HCT116 (cell line): ENCODE measurements at regions not wholly inside any gene's neighbourhood (a gene's known extent, or its start where the extent isn't known, plus 50 kb on each side); places are given as distances from the start of the nearest gene placed in this dataset.

Experiments
- ATAC-seq: fragments of 200-7000 bp; cut with Tn5 transposase; 2 replicates; pipeline ENCODE4 v1.9.1; 2020; ENCODE audit warnings: mild to moderate bottlenecking, moderate library complexity
- BruUV-seq: library from RNA; stranded (reverse); fragments of 400-500 nt; replicated peaks from 2 replicates; lab custom pipeline; 2021; lab: Mats Ljungman, UMichigan
- CTCF ChIA-PET: fragments of 300-600 bp; sonication (Branson Sonifier 250); formaldehyde crosslinking; loops from one replicate; lab custom pipeline; 2021; ENCODE audit warnings: antibody characterized with exemption; lab: Charles Lee
- POLR2A ChIA-PET: fragments of 300-600, 350-600 bp; sonication (Branson Sonifier 250); formaldehyde crosslinking; loops from one replicate; lab custom pipeline; 2021; ENCODE audit warnings: antibody characterized with exemption; lab: Charles Lee
- RAD21 ChIA-PET, 2 experiments: fragments of 300-600 bp; sonication (Branson Sonifier 250); formaldehyde crosslinking; loops; one replicate each; lab custom pipeline; 2023; ENCODE audit warnings: low total read pairs in 2 of 2; ENCODE audit not compliant: uncharacterized antibody in 2 of 2, unreplicated experiment in 2 of 2, low non-redundant PET in 1 of 2; lab: Charles Lee
- DNase-seq: peaks from one replicate; pipeline ENCODE4 v3.0.0-alpha.2; 2010; ENCODE audit warnings: low read depth, low spot score
- H2AFZ ChIP-seq: fragments of 200-600 bp; shearing (Covaris generic), sonication (generic); 2 replicates; pipeline ENCODE4 v1.6.1; 2017; ENCODE audit warnings: low read depth, mixed run types, mixed read lengths, antibody characterized with exemption, low read length; ENCODE audit not compliant: poor library complexity, severe bottlenecking
- H3K27ac ChIP-seq: 2 replicates; pipeline ENCODE4 v1.5.1; 2012; ENCODE audit warnings: low read depth, low read length
- H3K27me3 ChIP-seq: fragments of 200-600 bp; sonication (generic); 2 replicates; pipeline ENCODE4 v1.6.1; 2016; ENCODE audit warnings: mixed run types, low read length, mixed read lengths; ENCODE audit not compliant: insufficient read depth
- H3K36me3 ChIP-seq, 2 experiments: fragments of 200-500 bp in 1 of 2; fragments of 200-600 bp in 1 of 2; sonication (Bioruptor generic) in 1 of 2; sonication (generic) in 1 of 2; 2 replicates each; pipeline versions ENCODE4 v1.5.1 to v1.6.1; 2014 to 2016; ENCODE audit warnings: low read length in 2 of 2, inconsistent platforms in 1 of 2, mixed read lengths in 1 of 2, mixed run types in 1 of 2; ENCODE audit not compliant: insufficient read depth in 2 of 2, control insufficient read depth in 1 of 2
- H3K4me1 ChIP-seq, 2 experiments: fragments of 200-600 bp in 1 of 2; sonication (generic) in 1 of 2; 2 replicates each; pipeline versions ENCODE4 v1.5.1 to v1.6.1; 2012 to 2017; ENCODE audit warnings: low read length in 2 of 2, inconsistent platforms in 1 of 2, mild to moderate bottlenecking in 1 of 2, mixed read lengths in 1 of 2, mixed run types in 1 of 2, moderate library complexity in 1 of 2; ENCODE audit not compliant: insufficient read depth in 2 of 2, control insufficient read depth in 1 of 2
- H3K4me2 ChIP-seq: fragments of 200-600 bp; sonication (generic); 2 replicates; pipeline ENCODE4 v1.6.1; 2017; ENCODE audit warnings: mixed run types, low read length, mixed read lengths
- H3K4me3 ChIP-seq, 2 experiments: fragments of 200-600 bp in 1 of 2; sonication (generic) in 1 of 2; replicated peaks in 1 of 2; 2 replicates each; pipeline ENCODE4 v1.5.1; 2011 to 2016; ENCODE audit warnings: low read length in 2 of 2, control low read depth in 1 of 2, low read depth in 1 of 2, mild to moderate bottlenecking in 1 of 2, mixed read lengths in 1 of 2, mixed run types in 1 of 2
- H3K79me2 ChIP-seq: fragments of 200-600 bp; sonication (generic); 2 replicates; pipeline ENCODE4 v1.6.1; 2017; ENCODE audit warnings: mild to moderate bottlenecking, mixed run types, low read length, moderate library complexity, mixed read lengths; ENCODE audit not compliant: insufficient read depth
- H3K9ac ChIP-seq: fragments of 200-600 bp; sonication (generic); 2 replicates; pipeline ENCODE4 v1.6.1; 2016; ENCODE audit warnings: low read length, mixed read lengths
- H3K9me2 ChIP-seq: fragments of 200-600 bp; sonication (generic), shearing (Covaris generic); 2 replicates; pipeline ENCODE4 v1.6.1; 2017; ENCODE audit warnings: mixed run types, mild to moderate bottlenecking, moderate library complexity; ENCODE audit not compliant: insufficient read depth
- H3K9me3 ChIP-seq, 2 experiments: fragments of 200-500 bp in 1 of 2; fragments of 200-600 bp in 1 of 2; sonication (Bioruptor generic) in 1 of 2; sonication (generic) in 1 of 2; 2 replicates each; pipeline ENCODE4 v1.6.1; 2014 to 2017; ENCODE audit warnings: low read length in 2 of 2, mixed read lengths in 2 of 2, inconsistent platforms in 1 of 2, low read depth in 1 of 2, mild to moderate bottlenecking in 1 of 2, mixed run types in 1 of 2, moderate library complexity in 1 of 2; ENCODE audit not compliant: control insufficient read depth in 1 of 2, insufficient read depth in 1 of 2
- H4K20me1 ChIP-seq: fragments of 200-600 bp; sonication (generic), shearing (Covaris generic); 2 replicates; pipeline ENCODE4 v1.6.1; 2017; ENCODE audit warnings: mixed run types, mild to moderate bottlenecking, moderate library complexity; ENCODE audit not compliant: insufficient read depth
- CBX3 ChIP-seq: IDR thresholded peaks from 2 replicates; pipeline ENCODE4 v1.6.1; 2012; ENCODE audit warnings: low read depth
- CTCF ChIP-seq, 3 experiments: fragments of 200-600 bp in 1 of 3; sonication (generic) in 1 of 3; IDR thresholded peaks in 2 of 3; conservative IDR thresholded peaks in 1 of 3; 2 replicates each; pipeline ENCODE4 v1.5.1; 2012 to 2017; ENCODE audit warnings: low read depth in 2 of 3, low read length in 2 of 3, antibody characterized with exemption in 1 of 3, borderline replicate concordance in 1 of 3, control low read depth in 1 of 3, mild to moderate bottlenecking in 1 of 3, mixed read lengths in 1 of 3, mixed run types in 1 of 3, moderate library complexity in 1 of 3; ENCODE audit not compliant: insufficient read depth in 1 of 3
- EGR1 ChIP-seq: IDR thresholded peaks from 2 replicates; pipeline ENCODE4 v1.6.1; 2012; ENCODE audit warnings: low read depth
- ELF1 ChIP-seq: IDR thresholded peaks from 2 replicates; pipeline ENCODE4 v1.6.1; 2012; ENCODE audit warnings: low read depth, borderline replicate concordance
- EZH2 ChIP-seq: fragments of 200-600 bp; sonication (generic); IDR thresholded peaks from 2 replicates; pipeline ENCODE4 v1.6.1; 2017; ENCODE audit warnings: antibody characterized with exemption, mixed run types
- EZH2phosphoT487 ChIP-seq: fragments of 200-600 bp; IDR thresholded peaks from 2 replicates; pipeline ENCODE4 v1.6.1; 2018; ENCODE audit warnings: antibody characterized with exemption, borderline replicate concordance
- FOSL1 ChIP-seq: IDR thresholded peaks from 2 replicates; pipeline ENCODE4 v1.6.1; 2012; ENCODE audit warnings: low read depth
- JUND ChIP-seq: IDR thresholded peaks from 2 replicates; pipeline ENCODE4 v1.6.1; 2012
- POLR2A ChIP-seq: IDR thresholded peaks from 2 replicates; pipeline ENCODE4 v1.7.0; 2011; ENCODE audit warnings: borderline replicate concordance; ENCODE audit not compliant: insufficient read depth, insufficient read length; ENCODE audit errors: extremely low read depth
- POLR2AphosphoS5 ChIP-seq: IDR thresholded peaks from 2 replicates; pipeline ENCODE4 v1.6.1; 2011; ENCODE audit warnings: mild to moderate bottlenecking, low read depth, low read length, moderate library complexity
- RAD21 ChIP-seq: IDR thresholded peaks from 2 replicates; pipeline ENCODE4 v1.6.1; 2012; ENCODE audit warnings: low read depth, mild to moderate bottlenecking
- REST ChIP-seq: IDR thresholded peaks from 2 replicates; pipeline ENCODE4 v1.6.1; 2012; ENCODE audit warnings: low read depth
- SIN3A ChIP-seq: IDR thresholded peaks from 2 replicates; pipeline ENCODE4 v1.6.1; 2012; ENCODE audit warnings: low read depth
- SP1 ChIP-seq: IDR thresholded peaks from 2 replicates; pipeline ENCODE4 v1.6.1; 2012; ENCODE audit warnings: low read depth
- YY1 ChIP-seq: IDR thresholded peaks from 2 replicates; pipeline ENCODE4 v1.6.1; 2011; ENCODE audit warnings: low read length, low read depth, moderate library complexity, mild to moderate bottlenecking; ENCODE audit not compliant: insufficient replicate concordance; ENCODE audit errors: extremely low read depth
- ZFX ChIP-seq: fragments of 450-650 bp; IDR thresholded peaks from 2 replicates; pipeline ENCODE4 v1.6.1; 2017
- ZNF274 ChIP-seq: fragments of 200-500 bp; sonication (Bioruptor generic); IDR thresholded peaks from 2 replicates; pipeline ENCODE4 v1.6.1; 2014; ENCODE audit warnings: mild to moderate bottlenecking, low read depth, low read length, inconsistent platforms
- intact Hi-C: fragments of 100-400 bp; cut with micrococcal nuclease; formaldehyde crosslinking; loops from 2 replicates; pipeline ENCODE4 v1.10.0; 2022
- TF ChIP-seq, protein P1 (sequence below): IDR thresholded peaks from 2 replicates; pipeline ENCODE4 v1.6.1; 2012

GRCh38 chr10:90986870-90987269 lies 66.0 kb upstream of the ANKRD1 start:
- H3K9me2 ChIP-seq = no peaks in the 10 kb centered on the region
- ChIA-PET CTCF (no interaction called here), RAD21 (no interaction called here), POLR2A (no interaction called here)
- no TSS peak for BruUV-seq
- no peaks in the 10 kb centered on the region for H3K27me3 ChIP-seq
- no peak overlapping the region for H3K4me3 ChIP-seq
- H2AFZ ChIP-seq = no peak overlapping the region
- no peak overlapping the region for H3K4me2 ChIP-seq
- no peaks in the 10 kb centered on the region for H4K20me1 ChIP-seq
- no peak overlapping the region for H3K27ac ChIP-seq
- H3K79me2 ChIP-seq = no peaks in the 10 kb centered on the region
- H3K36me3 ChIP-seq = no peaks in the 10 kb centered on the region
- ATAC-seq (no peak), DNase-seq (no peak)
- H3K9ac ChIP-seq = no peak overlapping the region
- intact Hi-C loops = no loop called here
- H3K4me1 ChIP-seq = no peaks in the 10 kb centered on the region
- TF ChIP-seq FOSL1 = no peak
- TF ChIP-seq CTCF (IDR thresholded peaks at IDR 0.05 in 2 of 3, conservative IDR thresholded peaks at IDR 0.05 in 1 of 3; ENCODE audit: borderline replicate concordance in 1 of 3, insufficient read depth in 1 of 3, low read depth in 2 of 3, low read length in 2 of 3) = no peak
- no peak for TF ChIP-seq POLR2A
- TF ChIP-seq POLR2AphosphoS5 = no peak
- TF ChIP-seq RAD21 = no peak
- TF ChIP-seq ZFX = no peak
- no peak for TF ChIP-seq YY1
- TF ChIP-seq EGR1 = no peak
- no peak for TF ChIP-seq ELF1
- no peak for TF ChIP-seq SIN3A
- TF ChIP-seq SP1 = no peak
- no peak for TF ChIP-seq EZH2
- no peak for TF ChIP-seq REST
- TF ChIP-seq EZH2phosphoT487 = no peak
- TF ChIP-seq ZNF274 = no peak
- TF ChIP-seq JUND = no peak
- TF ChIP-seq, protein P1, sequence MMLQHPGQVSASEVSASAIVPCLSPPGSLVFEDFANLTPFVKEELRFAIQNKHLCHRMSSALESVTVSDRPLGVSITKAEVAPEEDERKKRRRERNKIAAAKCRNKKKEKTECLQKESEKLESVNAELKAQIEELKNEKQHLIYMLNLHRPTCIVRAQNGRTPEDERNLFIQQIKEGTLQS = no peak
- no peak for TF ChIP-seq CBX3
- no peaks in the 10 kb centered on the region for H3K9me3 ChIP-seq
